GM18499 (cell line): ENCODE measurements at regions not wholly inside any gene's neighbourhood (a gene's known extent, or its start where the extent isn't known, plus 50 kb on each side); places are given as distances from the start of the nearest gene placed in this dataset.

ENCODE experiments used
- ATAC-seq: cut with Tn5 transposase; IDR thresholded peaks from one replicate; pipeline ENCODE4 v1.9.1; 2021; ENCODE audit warnings: moderate number of reproducible peaks; ENCODE audit not compliant: insufficient read depth, unreplicated experiment

DNA sequence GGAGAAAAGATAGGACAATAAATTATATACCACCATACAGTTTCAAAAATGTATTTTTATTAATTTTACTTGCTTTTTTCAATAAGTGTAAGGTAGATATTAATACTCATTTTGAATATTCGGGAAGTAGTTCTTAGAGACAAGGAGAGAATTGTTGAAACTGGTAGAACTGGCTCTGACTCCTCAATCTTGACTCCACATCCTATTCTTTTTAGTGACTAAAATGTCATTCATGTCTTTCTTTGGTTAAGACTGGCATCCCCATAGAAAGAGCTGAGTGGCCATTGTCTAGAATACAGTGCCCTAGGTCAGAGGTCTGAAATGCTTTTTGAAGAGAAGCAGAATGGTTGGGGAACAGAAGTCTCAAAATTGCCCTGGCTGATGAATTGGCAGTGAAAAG is 177.6 kb upstream of the LRIG3 start:
- no peak for ATAC-seq

GRCh38 chr12:59096246-59096645 is 175.9 kb upstream of the LRIG3 start:
- no peak for ATAC-seq

- ATAC-seq: no peak
Observed at GRCh38 chr12:59093073-59093772, 172.9 kb upstream of the LRIG3 start.

DNA sequence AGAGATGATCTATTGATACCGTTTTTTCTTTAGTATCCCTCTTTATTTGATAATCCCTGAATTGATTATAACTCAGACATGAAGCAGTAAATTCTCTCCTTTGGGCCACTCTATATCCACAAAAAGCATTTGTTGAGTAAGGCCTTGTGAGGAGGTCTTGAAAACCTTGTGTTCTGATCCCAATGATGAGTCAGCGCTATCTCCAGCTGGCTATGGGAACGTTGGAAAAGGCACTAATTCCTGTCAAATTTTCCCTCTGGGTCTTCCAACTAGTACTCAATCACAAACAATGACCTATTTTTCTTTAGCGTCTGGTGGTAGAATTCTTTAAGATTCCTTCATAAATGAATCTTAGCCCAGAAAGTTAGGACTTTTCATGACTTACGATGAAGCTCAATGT is 168.4 kb upstream of the LRIG3 start:
- no peak for ATAC-seq

DNA sequence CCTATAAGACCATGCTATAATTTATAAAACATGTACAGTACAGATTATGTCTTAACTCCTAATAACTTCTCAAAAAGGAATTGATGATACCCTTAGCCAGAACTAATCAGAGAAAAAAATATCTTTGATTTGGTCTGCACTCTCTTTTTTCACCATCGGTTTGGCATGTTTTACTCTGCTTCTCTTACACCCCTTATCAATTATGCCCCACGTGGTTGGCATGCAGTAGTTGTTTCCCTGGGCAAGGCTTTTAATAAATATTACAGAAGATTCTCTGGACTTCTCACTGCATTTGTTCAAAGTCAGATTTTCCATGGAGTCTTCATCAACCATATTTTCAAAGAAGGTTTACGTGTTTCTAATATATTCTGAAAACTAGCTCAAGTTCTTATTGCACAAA is 167.4 kb upstream of the LRIG3 start:
- no peak for ATAC-seq

DNA sequence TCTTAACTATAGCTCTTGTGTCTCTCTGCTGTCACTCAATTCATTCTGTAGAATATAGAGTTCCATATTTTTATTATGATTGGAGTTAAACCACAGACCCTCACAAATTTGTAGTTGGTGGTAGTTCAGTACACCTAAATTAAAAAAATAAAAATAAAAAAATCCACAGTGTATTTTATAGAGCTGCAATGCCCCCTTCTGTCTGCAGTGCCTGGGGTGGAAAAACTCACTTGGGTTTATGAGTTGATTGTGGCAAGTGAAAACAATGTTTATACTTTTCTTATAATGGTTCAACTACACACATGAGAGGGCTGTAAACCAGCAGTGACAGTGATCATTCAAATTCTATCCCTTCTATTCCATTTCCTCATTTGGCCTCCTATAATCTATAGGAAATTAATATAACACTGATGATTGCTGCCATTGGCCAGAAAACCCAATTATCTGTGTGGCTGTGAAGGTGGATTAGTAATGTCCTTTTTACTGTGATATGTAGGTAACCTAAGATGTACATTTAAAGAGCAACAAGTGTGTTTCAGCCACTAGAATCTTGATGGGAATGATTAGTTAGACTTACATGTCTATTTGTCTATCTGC is 166.9 kb upstream of the LRIG3 start:
- ATAC-seq: no peak

DNA sequence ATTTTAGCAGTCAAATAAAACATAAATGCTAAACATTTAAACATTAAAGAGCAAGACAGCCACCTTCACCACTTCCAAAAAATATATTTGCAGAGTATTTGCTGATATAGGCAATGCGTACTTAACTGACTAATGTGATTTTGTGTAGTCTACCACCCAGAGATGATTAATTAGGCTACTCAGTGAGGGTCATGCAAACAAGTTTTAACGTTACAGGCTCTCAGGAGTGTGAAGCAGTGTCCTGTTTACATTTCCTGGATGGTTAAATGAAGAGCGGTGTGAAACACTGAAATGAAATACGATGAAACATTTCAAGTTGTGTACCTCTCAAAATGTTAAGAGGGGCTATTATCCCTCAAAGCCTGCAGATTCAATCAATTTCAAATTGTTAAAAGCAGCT is 165.8 kb upstream of the LRIG3 start:
- no peak for ATAC-seq

- ATAC-seq: no peak
Observed at GRCh38 chr12:59085690-59086089, 165.4 kb upstream of the LRIG3 start.

DNA sequence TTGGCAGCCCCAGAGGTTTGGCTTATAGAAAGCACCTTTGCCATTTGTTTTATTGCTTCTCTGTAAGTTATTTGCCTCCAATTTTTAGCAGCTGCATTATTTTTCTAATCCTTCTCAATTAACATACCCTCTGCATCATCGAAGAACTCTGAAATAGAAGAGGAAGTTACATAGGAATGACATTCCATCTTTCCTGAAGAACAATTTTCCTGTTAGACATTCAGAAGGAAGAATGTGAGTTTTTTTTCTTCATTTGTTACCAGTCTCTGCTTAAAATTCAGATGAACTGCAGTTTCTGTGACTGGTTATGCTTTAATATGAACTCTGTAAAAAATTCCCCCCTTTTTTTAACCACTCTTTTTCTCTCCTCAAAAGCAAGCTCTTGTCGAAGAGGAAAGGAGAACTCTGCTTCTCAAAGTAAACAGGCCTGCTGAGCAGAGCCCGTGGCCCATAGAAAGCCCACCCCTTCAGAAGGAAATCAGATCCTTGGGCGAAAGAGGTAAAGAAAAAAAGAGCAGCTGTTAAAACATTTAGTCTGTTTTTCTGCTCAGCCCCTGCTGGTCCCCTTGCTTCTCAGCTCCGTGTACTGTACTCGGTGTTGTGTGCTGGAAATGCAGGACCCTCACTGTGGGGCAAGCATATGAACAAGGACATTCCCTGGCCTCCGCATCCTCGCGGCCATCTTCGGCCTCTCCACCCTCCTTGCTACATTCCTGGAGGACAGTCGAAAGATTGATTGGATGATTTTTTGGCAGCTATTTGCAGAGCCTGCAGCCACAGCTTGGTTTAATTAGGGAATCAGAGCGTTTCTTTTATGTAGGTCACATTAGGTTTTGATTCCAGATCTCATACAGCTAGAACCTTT is 164.4 kb upstream of the LRIG3 start:
- no peak for ATAC-seq

GRCh38 chr12:59082952-59083351 is 162.6 kb upstream of the LRIG3 start:
- no peak for ATAC-seq

- ATAC-seq: no peak
Observed at GRCh38 chr12:59080101-59080500, 159.8 kb upstream of the LRIG3 start.

- ATAC-seq: no peak
Observed at GRCh38 chr12:59079472-59079871, 159.2 kb upstream of the LRIG3 start.

DNA sequence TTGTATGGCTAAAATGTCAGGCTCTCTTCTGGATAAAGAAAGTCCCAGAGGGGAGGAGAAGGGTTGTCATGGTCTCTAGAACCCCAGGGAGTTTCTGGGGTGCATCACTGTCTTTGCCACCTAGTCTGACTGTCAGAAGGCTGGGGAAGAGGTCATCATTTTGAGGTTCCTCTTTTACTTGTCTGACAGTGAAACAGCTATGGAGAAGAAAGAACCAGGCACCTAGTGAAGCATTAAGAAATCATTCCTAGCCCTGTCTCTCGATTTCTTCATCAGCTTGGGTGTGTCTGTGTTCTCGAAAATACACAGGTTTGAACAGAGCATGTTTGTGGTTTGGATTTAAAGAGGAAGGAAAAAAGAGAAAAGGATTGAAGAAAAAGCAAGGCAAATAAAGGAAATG is 158.7 kb upstream of the LRIG3 start:
- no peak for ATAC-seq

- no peak for ATAC-seq
Observed at GRCh38 chr12:59077575-59078426, 157.5 kb upstream of the LRIG3 start.

GRCh38 chr12:59077153-59077552 is 156.8 kb upstream of the LRIG3 start:
- ATAC-seq: no peak

GRCh38 chr12:59076622-59077021 is 156.3 kb upstream of the LRIG3 start:
- no peak for ATAC-seq

DNA sequence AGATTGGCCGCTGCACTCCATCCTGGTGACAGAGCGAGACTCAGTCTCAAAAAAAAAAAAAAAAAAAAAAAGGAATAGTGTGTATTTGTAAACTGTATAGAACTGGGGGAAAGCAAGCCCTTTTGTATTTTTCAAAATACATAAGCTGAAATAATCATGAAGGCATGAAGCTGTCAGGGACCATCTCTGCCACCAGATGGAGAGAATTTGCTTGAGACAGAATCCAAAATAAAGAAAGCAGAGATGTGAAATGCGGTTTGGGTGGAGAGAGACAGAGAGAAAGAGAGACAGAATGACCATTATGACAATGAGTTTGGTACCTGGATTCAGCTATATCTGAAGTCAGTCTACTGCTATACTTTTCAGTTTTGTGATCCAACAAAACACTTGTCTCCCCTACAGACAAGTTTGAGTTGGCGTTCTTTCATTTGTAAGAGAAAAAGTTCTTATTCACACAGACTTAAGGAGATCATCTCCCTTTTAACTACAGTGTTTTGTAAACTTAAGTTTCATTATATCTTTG is 155.7 kb upstream of the LRIG3 start:
- ATAC-seq: no peak

DNA sequence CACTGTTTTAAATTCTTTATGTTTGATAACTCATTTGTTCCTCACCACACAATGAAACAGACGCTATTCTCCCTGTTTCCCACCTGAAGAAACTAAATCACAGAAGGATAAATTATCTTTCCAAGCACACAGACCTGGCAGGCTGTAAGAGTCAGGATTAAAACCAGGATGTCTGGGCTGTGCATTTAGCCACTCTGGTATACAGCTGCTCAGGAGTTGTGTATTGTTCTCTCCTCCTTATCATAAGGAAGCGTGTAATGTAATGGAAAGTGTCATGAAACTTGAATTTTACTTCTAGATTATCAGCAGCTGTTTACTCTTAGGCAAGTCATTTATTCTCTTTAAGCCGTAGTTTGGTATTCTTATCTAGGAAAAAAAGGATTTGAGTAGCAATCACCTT is 154.8 kb upstream of the LRIG3 start:
- no peak for ATAC-seq

- ATAC-seq: no peak
Observed at GRCh38 chr12:59070322-59070933, 150.1 kb upstream of the LRIG3 start.

- no peak for ATAC-seq
Observed at GRCh38 chr12:59069516-59069915, 149.2 kb upstream of the LRIG3 start.
